Inflammatory macrophage treated with lipopolysaccharide for 4 hours (primary cell): ENCODE measurements at regions not wholly inside any gene's neighbourhood (a gene's known extent, or its start where the extent isn't known, plus 50 kb on each side); places are given as distances from the start of the nearest gene placed in this dataset.
"Not testable (repeated sequence)": the region's sequence is repeated elsewhere in the genome, so short reads cannot be mapped to it uniquely, and the experiment has no call there.

Experiments used
- DNase-seq: peaks from one replicate; pipeline ENCODE4 v3.0.0-alpha.2; 2020

DNA sequence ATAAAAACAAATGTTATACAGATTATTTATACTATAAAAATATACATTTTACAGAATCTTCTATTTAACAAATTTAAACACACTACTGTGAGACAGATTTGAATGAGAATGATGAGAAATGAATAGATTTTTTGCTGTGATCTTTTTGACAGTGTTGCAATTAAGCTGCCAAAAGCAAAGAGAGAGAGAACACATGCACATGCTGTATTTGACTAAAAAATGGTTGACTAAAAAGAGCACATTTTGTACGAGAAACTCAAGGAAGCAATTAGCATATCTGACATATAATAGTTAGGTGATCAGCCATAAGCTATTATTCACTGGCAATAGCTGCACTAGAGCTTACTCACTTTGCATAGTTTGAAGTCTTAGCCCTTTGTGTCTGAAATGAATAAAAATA lies 115.8 kb downstream of the SYT10 start:
- no peak for DNase-seq

DNA sequence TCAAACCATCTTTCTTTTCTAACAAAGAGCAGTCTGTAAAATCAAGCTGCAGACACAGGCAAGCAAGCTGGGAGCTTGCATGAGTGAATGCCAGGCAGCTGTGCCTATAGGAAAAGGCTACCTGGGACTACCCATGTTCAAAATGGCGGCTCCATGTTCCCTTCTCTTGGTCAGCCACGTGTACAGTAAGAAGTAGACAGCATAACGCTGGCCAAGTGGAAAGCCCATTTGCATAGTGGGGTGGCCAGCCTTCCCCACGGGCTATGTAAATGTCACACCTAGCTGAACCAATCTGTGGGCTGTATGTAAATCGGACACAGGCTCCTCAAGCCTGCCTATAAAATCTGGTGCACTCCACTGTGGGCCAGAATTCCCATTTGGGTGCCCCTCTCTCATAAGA lies 117.1 kb downstream of the SYT10 start:
- no peak for DNase-seq

- DNase-seq: no peak
Measured at GRCh38 chr12:33317746-33318145, 121.9 kb downstream of the SYT10 start.

DNA sequence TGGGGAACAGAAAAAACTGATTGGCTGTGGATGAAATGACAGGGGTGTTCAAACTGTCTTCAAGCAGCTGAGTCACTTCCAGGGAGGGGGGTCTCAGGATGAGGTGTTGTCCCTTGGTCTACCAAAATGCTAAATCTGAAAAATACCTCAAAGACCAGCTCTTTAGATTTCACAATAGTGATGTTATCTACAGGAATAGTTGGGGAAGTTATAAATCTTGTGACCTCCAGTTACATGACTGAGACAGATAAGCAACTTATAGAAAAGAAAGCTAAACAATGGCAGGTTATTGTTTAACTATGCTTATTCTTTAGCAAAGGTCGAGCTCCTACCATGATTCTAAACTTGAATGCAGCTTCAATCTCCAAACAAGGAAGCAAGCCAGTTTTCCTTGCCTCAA lies 125.4 kb downstream of the SYT10 start:
- no peak for DNase-seq

DNA sequence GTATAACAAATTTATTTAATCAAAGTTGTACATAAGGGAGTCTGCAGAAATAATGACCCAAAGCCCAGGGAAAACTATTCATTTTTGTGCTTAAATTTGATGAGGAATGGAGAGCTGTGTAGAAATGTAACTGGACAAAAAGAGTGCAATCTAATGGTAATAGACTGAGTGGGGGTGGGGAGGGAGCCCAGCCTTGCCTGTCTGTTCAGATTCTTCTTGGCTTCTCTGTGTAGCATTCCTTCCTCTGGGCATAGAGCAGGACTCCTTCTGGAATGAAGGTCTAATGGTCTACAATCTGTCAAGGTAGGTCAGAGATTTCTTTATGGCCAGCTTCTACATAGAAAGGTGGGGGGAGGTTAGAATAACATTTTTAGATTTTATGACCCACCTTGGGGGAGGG lies 126.1 kb downstream of the SYT10 start:
- no peak for DNase-seq

DNA sequence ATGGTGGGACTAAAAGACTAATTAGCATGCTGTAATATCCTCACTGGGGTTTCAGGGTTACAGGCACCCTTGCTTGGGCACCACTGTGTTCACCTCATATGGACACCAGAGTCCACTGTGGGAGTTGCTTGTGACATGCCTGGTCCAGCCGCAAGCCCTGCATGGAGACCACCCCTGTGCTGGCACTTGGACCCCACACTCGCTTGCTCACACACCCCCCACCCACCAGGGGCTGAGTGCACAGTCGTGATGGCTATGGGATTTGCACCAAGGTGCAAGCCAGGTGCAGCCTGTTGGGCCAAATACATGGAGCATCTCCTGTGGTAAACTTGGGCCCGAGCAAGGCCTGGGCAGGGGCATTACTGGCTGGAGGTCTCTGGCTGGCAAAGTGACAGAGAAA lies 129.1 kb downstream of the SYT10 start:
- DNase-seq: no peak

DNA sequence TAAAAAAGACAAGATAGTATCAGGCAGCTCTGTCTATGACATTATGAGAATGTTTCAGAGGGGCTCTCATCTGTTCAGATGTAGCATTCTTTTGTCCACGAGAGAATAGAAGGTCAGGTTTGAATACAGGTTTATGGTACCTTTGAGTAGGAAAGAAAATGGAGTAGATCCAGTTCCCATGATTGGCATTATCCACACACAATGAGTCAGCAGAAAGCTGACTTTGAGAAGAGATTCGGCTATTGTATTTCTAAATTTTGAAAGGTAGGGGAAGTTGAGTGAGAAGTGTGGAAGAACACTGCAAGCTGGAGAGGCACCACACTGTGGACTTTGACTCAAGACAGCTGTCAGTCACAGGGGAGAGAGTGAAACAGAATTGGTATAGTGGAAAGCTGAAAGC lies 135.4 kb downstream of the SYT10 start:
- no peak for DNase-seq

DNA sequence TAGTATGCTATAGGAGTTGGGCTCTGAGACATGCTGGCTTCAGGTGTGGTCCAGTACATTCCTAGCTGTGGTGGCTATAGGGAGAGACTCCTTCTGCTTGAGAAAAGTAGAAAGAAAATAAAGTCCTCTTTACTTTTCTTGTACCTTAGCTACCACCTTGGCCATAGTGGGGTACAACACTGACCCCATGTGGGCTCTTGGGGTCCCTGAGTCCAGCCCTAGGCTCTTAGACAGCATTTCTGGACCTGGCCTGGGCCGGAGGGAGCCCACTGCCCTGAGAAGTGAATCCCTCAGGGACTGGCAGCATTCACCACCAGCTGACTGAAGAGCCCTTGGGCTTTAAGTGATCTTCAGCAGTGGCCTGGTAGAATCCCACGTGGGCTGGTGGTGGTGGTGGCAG lies 143.1 kb downstream of the SYT10 start:
- no peak for DNase-seq

DNA sequence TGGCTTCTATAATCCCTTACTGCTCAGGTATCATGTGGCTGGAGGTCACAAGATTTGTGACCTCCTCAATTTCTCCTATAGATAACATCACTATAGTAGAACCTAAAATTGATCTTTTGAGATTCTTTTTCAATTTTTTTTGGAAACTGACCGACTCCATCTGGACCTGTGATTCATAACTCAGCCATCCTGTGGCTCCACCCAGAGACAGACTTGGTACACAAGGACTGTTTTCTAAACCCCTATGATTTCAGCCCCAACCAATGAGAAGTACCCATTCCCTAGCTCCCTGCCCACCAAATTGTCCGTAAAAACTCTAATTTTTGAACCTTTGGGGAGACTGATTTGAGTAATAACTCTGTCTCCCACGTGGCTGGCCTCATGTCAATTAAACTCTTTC lies 148.9 kb downstream of the SYT10 start:
- DNase-seq: no peak

DNA sequence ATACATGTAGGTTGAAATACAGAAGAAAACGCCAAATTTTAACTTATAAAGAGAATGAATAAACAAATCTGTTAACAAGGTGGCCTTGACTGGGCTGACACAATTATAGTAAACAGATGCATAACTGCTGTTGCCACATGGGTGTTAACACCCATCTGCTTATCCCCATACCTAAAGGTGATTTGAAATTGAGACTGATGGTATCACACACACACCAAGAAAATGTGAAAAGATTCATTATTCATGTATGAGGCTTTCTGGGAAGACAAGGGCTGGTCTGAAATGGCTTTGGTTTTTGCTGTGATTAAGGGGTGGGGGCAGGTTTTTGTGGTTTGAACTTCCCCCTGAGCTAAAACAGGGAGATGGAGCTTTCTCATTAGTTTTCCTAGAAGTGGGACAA lies 156.6 kb downstream of the SYT10 start:
- no peak for DNase-seq

GRCh38 chr12:33277376-33277775 lies 162.2 kb downstream of the SYT10 start:
- DNase-seq: no peak

GRCh38 chr12:33267641-33268040 lies 172.0 kb downstream of the SYT10 start:
- no peak for DNase-seq

- DNase-seq: no peak
Measured at GRCh38 chr12:33265900-33266299, 173.7 kb downstream of the SYT10 start.

DNA sequence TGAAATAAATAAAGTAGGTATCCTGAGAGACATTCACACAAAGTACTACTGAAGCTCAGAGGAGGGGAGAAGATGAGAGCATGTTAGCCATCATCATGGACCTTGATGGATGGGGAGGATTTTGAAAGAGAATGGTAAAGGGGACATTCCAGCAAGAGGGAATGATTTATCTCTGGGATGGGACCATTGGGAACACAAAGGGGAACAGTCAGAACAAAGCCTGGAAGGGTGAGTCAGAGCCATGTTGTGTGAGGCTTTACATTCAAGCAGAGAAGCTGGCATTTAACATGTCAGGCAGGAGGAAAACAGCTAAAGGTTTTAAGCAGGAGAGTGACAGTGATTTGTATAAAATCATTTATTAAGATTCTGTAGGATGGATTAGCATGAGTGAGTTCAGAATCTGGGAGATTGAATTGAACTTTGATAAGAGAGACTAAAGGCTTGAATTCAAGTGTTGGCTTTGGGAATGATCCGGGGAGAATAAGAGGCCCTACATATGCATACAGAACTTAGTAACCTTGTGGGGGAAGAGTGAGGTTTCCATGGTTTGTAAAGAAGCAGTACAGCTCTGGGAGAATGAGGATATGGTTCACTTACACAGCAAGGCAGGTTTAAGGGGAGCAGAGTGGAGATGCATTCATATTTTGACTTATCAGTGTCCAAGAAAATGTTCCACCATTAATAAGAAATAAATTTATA lies 174.4 kb downstream of the SYT10 start:
- DNase-seq: no peak

DNA sequence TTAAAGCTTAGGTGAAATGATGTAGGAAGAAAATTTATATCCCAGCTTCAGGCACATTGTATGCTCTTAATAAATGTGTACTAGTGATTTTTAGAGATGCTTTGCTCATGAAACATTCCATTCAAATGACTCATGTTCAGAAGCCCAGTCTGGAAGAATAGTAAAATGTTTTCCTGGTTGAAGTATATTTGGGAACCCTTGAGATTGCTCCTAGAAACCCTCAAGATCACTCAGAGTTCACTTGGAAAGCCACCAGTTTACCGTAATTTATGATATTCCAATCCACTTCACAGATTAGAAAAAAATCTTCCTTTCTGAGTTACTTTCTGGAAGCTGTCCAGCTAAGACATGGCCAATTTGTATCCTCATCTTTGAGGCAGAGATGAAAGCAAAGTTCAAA lies 186.4 kb downstream of the SYT10 start:
- no peak for DNase-seq

GRCh38 chr12:33251548-33251947 lies 188.1 kb downstream of the SYT10 start:
- DNase-seq: no peak

GRCh38 chr12:33248364-33248763 lies 191.3 kb downstream of the SYT10 start:
- no peak for DNase-seq

DNA sequence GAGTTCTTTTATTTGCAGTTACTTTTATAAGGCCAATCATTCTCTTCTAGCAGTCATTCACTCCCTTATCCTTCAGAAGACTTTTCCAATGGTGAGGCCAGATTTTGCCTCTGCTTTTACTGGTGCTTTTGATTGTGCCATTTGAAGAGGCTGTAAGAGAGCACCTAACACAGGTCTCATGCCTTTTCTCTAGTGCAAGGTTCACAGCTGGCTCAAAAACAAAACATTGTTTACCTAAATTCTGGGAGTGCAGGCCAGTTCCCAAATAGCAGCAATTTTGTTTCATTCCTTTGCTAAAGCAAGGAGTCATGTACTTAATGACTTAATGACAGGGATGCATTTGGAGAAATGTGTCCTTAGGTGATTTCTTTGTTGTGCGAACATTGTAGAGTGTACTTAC lies 192.0 kb downstream of the SYT10 start:
- no peak for DNase-seq

DNA sequence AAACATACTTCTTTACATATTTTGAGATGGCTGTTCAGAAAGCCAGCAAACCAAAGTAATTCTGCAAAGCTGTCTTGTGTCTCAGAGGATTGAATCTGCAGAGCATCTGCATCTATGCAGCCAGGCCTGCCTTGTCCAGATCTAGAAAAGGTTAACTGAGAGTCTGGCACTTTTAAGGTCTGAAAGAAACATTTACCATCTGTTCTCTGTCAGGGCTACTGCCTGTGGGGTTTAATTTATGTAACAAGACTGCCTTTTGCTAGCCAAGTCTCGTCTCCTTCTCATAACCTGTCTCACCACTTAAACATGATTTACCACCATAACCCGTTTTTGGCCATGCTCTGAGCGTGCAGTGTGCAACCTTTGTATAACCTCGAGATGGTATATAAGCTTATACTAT lies 194.2 kb downstream of the SYT10 start:
- no peak for DNase-seq

- no peak for DNase-seq
Measured at GRCh38 chr12:33226671-33227070, 212.9 kb downstream of the SYT10 start.

DNA sequence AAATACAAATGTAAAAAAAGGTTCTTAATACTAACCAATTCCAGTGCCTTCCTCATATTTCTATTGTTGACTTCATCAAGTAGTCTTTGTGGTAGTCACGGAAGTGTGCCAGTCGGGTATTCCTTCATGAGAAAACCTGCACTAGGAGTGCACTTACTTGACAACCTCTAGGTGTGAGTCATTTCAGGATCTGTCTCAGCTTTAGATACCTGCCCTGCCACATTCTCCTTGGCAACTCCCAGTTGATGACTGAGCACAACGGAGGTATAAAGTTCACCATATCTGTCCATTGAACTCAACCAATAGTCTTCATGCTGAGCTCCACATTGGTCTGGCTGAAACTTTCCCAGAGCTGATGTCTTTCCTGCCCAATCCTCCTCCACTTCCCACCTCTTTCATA lies 215.7 kb downstream of the SYT10 start:
- no peak for DNase-seq

- no peak for DNase-seq
Measured at GRCh38 chr12:33222357-33222756, 217.3 kb downstream of the SYT10 start.

DNA sequence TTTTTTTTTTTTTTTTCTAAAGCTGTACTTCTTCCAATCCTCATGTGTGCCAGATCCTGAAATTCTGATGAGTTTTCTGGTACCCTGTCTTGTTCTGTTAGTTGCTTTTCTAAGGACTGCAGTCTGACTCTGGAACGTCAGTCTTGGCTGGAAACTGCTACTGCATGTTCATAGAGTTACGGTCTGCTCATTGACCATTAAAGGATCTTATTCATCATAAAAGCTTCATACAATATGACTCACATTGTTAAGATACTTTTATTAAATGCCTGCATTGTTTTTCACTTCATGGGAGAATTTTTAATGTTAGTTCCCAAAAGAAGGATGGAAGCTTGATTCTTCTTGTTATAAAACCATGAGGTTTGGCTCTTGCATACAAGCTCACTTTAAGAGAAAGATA lies 233.6 kb downstream of the SYT10 start:
- DNase-seq: no peak

DNA sequence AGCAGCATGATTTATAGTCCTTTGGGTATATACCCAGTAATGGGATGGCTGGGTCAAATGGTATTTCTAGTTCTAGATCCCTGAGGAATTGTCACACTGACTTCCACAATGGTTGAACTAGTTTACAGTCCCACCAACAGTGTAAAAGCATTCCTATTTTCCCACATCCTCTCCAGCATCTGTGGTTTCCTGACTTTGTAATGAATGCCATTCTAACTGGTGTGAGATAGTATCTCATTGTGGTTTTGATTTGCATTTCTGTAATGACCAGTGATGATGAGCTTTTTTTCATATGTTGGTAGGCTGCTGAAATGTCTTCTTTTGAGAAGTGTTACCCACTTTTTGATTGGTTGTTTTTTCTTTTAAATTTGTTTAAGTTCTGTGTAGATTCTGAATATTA lies 245.2 kb downstream of the SYT10 start:
- DNase-seq: not testable (repeated sequence)

DNA sequence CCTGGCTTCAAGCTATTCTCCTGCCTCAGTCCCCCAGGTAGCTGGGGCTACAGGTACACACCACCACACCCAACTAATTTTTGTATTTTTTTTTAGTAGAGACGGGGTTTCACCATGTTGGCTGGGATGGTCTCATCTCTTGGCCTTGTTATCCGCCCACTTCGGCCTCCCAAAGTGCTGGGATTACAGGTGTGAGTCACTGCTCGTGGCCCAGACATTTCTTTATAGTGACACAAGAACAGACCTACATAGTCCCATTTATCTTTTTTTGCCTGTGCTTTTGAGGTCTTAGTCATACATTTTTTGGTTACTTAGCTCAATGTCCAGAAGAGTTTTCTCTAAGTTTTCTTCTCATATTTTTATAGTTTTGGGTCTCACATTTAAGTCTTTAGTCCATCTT lies 247.4 kb downstream of the SYT10 start:
- DNase-seq: no peak

DNA sequence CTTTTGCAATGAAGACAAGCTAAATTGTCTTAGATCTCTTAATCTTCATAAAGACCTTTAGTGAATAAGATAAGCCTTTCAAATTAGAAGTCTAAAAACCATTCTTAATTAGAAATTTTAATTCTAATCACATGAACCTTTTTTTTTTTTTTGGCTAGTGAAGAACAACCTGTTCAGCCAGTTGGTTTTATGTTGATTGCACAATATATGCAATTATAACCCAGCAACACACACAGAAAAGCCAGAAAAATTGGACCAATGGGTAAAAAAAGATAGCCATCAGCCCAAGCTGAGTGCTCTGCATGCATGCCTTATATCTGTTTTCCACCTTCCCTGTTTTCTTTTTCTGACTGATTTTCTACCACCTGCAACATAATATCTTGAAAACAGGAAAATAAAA lies 252.2 kb downstream of the SYT10 start:
- no peak for DNase-seq
